Motor neuron (in vitro differentiated cells): ENCODE measurements at regions not wholly inside any gene's neighbourhood (a gene's known extent, or its start where the extent isn't known, plus 50 kb on each side); places are given as distances from the start of the nearest gene placed in this dataset.
A peak's percentile ranks its signal among the peaks of the same experiment; 100 is the strongest.

Experiments used
- ATAC-seq, 8 experiments: fragments of 200-7000 bp; cut with Tn5 transposase; replicated peaks in 6 of 8; 2 replicates each; pipeline ENCODE4 v1.8.0; 2021; ENCODE audit warnings: mild to moderate bottlenecking in 8 of 8, moderate library complexity in 8 of 8
- H3K27ac ChIP-seq, 2 donors: fragments of 250-450 bp; sonication (Bioruptor Pico); 2 replicates each; pipeline ENCODE4 v1.9.0; 2021; ENCODE audit warnings: antibody characterized with exemption in 2 of 2, mild to moderate bottlenecking in 2 of 2, moderate library complexity in 1 of 2
- H3K4me1 ChIP-seq, 2 donors: fragments of 250-450 bp; sonication (Bioruptor Pico); replicated peaks in 1 of 2; 2 replicates each; pipeline ENCODE4 v1.6.1; 2021; ENCODE audit warnings: antibody characterized with exemption in 2 of 2, mild to moderate bottlenecking in 2 of 2, moderate library complexity in 1 of 2
- H3K4me3 ChIP-seq, 5 donors: fragments of 250-450 bp; sonication (Bioruptor Pico); 2 replicates each; pipeline ENCODE4 v1.9.0; 2021; ENCODE audit warnings: antibody characterized with exemption in 5 of 5, mild to moderate bottlenecking in 5 of 5, moderate library complexity in 4 of 5
- WGBS, 10 experiments: fragments of 450-650 bp; shearing (Covaris generic); methylation state at CpG; one replicate each; pipeline ENCODE4 v1.0.0; 2022; 5-methylcytosine and 5-hydroxymethylcytosine counted together
- in situ Hi-C, 9 experiments: fragments of 400-800 bp; cut with MboI; loops; one replicate each; pipeline ENCODE4 v1.15.0; 2021; ENCODE audit warnings: low sequenced_read_pairs in 9 of 9, low pct_unique_long_range_greater_than_20kb in 2 of 9; ENCODE audit not compliant: unreplicated experiment in 9 of 9

DNA sequence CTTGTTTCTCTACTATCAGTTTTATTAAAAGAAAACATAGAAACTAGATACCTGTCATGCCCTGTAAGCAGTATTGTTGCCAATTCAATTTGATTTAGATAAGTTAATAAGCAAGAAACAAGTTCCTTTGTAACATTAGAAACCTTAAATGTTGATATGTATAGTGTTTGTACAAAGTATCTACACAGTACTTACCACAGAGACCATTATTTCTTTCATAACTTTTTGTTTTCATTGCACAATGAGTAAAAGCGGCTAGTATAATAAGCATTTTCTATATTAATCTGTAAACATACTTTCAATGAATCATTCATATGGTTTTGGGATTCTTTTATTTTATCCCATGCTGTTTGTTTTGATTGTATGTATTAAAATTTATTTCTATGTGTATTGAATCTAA is 305.1 kb downstream of the TTC6 start:
- Histone ChIP-seq H3K4me3 (no peak overlapping the region), H3K4me1 (no peaks in the 10 kb centered on the region), H3K27ac (no peak overlapping the region)
- ATAC-seq = no peak
- WGBS, 10 experiments = 55 to 100% (median 91%) methylated on average over 1 of the region's 1 CpG; no CpG with 5 or more reads in 1 of the 10 experiments
- in situ Hi-C loops = loop anchor here in 3 of 9 experiments (25.0 kb wide), 2 partner anchors 712 to 962 kb away; no protein-coding TSS in a partner anchor

DNA sequence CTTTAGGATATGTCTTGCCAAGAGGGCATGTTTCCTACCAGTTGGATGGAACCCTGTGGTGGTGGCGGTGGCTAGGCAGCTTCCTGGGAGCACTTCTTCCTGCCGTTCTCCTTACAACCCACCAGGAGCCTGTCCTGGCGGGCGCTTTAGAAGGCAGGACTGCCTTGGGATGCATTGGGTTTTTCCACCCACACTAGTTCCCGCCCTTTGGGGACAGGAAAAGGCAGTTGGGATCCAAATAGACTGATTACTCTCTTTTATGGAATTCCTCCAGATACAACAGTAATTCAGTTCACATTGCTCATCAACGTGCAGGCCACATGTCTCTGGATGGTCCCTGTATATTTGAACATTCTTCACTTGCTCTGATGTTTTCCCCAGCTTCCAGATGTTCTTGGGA is 305.7 kb upstream of the SSTR1 start:
- in situ Hi-C loops = loop anchor here in 3 of 9 experiments (25.0 kb wide), 2 partner anchors 710 to 960 kb away; no protein-coding TSS in a partner anchor
- WGBS, 10 experiments = 0 to 89% (median 66%) methylated on average over 1 to 5 of the region's 6 CpGs; no CpG with 5 or more reads in 2 of the 10 experiments
- peak in 3 of 8 experiments; percentile 26 to 83 (median 57) for ATAC-seq
- Histone ChIP-seq H3K27ac (no peak overlapping the region), H3K4me3 (no peak overlapping the region), H3K4me1 (no peaks in the 10 kb centered on the region)

DNA sequence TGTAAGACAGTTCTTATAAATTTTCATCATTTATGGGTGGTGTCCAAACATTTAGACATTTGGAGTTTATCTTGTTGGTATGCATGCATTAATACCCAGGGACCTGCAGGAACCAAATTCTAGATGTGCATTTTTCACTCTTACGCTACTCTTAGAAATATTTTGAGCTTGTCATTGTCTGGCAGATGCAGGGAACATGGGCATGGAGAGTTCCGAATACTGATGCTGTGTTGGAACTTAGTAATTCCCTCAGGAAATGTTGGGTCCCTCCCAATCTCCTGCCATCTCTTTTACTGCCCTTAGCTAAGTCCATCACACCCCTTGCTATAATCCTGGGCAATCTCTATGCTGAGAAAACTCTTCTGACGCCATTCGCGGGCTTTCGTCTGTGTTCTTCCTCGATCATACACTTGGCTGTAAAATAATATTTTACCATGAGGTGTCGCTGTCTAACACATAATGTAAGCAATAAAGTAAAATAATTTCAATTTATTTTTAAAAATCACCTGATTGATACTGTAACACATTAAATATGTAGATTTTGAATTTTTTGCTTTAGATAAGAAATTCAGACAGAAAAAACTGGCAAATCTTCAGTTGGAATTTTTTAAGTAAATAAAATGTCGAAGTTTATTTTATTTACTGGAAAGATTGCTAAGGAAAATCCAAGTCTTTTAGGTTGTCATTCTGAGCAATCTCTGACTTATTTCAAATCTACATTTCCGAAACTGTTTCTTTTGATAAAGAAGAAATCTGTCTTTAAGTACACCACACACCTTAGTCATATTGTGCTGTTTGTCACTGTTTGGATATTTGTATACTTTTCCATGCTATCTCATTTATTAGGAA is 304.1 kb upstream of the SSTR1 start:
- in situ Hi-C loops = loop anchor here in 3 of 9 experiments (25.0 kb wide), 2 partner anchors 709 to 959 kb away; no protein-coding TSS in a partner anchor
- no peak overlapping the region for H3K27ac ChIP-seq
- H3K4me1 ChIP-seq = no peaks in the 10 kb centered on the region
- H3K4me3 ChIP-seq = no peak overlapping the region
- peak in 4 of 8 experiments; percentile 19 to 79 (median 61) for ATAC-seq
- WGBS, 10 experiments = 1 to 67% (median 33%) methylated on average over 1 to 9 of the region's 10 CpGs

DNA sequence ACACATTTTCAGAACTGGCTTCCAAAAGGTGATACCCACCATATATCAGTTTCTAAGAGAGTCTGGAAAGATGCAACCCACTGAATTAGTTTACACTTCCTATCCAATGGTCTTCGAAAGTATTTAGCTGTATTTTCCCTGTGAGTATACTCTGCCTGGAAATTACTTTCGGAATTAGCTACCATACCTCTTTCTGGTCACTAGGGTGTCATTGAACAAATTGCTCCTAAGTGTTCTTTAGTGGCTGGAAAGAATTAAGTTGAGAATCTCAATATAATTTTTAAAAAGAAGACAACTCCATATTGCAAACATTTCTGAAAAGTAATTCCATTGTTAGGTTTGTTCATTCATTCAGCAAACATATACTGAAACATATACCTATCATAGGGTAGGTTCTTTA is 283.1 kb upstream of the SSTR1 start:
- ATAC-seq = no peak
- Histone ChIP-seq H3K27ac (no peak overlapping the region), H3K4me1 (no peaks in the 10 kb centered on the region), H3K4me3 (no peak overlapping the region)
- in situ Hi-C loops = loop anchor here in 3 of 9 experiments (25.0 kb wide), 2 partner anchors 688 to 938 kb away; no protein-coding TSS in a partner anchor
- 71 to 100% (median 100%) methylated on average over 1 to 2 of the region's 2 CpGs; no CpG with 5 or more reads in 1 of the 10 experiments for WGBS, 10 experiments

DNA sequence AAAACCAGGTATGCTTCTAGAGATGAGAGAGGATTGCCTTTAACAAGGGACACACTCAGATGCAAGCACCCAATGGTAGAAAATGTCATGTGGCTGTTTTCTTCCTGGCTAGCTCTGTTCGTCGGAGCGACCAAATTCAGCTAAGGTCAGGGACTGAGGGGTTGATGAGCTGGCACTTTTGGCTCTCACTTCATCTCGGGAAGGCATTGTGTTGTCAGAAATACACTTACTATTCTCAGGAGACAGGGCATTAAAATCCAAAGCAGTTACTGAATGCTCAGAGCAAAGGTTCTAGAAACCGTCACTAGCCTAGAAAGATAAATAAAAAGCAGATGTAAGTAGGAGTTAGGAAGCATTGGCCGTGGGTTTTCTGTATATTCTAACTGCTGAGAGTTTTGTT is 275.7 kb upstream of the SSTR1 start:
- WGBS, 10 experiments = 7 to 100% (median 68%) methylated on average over 1 to 6 of the region's 6 CpGs; no CpG with 5 or more reads in 2 of the 10 experiments
- in situ Hi-C loops = no loop called here
- Histone ChIP-seq H3K4me3 (no peak overlapping the region), H3K4me1 (no peaks in the 10 kb centered on the region), H3K27ac (no peak overlapping the region)
- no peak for ATAC-seq

DNA sequence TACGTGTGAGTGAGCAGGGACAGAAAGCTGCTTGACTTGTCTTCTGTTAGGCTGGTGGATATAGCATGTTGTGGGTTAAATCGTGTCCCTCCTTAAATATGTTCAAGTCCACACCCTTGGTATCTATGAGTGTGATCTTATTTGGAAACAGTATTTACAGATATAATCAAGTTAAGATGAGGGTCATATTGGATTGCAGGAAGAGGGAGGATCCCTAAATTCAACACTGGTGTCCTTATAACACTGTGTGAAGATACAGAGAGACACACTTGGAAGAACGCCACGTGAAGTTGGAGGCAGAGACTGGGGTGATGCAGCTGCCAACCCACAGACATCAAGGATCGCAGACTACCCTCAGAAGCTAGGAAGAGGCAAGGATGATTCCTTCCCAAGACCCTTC is 275.2 kb upstream of the SSTR1 start:
- ATAC-seq = peak in 2 of 8 experiments; percentile 18 to 44
- in situ Hi-C loops = no loop called here
- WGBS, 10 experiments = 7 to 100% (median 68%) methylated on average over 1 to 4 of the region's 5 CpGs; no CpG with 5 or more reads in 3 of the 10 experiments
- Histone ChIP-seq H3K4me1 (no peaks in the 10 kb centered on the region), H3K4me3 (no peak overlapping the region), H3K27ac (no peak overlapping the region)

DNA sequence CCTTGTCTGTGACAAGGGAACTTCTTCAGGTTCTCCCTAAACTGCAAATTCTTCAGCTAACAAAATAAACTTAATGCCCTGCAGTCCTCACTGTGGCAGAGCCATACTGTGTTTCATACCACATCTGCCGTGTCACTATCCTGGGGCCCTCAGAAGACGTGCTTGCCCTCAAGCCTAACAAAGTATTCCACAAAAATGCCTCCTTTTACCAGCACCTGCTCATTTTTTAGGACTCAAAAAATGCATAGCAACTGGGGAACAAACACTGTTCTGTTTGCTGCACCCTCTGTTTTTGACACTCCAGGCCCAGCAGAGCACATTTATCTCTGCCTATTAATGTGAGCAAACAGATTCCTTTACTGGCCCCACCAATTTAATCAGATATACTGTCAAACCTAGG is 270.7 kb upstream of the SSTR1 start:
- 0 to 75% (median 48%) methylated on average over 1 to 2 of the region's 2 CpGs; no CpG with 5 or more reads in 6 of the 10 experiments for WGBS, 10 experiments
- Histone ChIP-seq H3K4me1 (no peaks in the 10 kb centered on the region), H3K27ac (no peak overlapping the region), H3K4me3 (no peak overlapping the region)
- in situ Hi-C loops = no loop called here
- ATAC-seq = peak in 1 of 8 experiments; percentile 22

DNA sequence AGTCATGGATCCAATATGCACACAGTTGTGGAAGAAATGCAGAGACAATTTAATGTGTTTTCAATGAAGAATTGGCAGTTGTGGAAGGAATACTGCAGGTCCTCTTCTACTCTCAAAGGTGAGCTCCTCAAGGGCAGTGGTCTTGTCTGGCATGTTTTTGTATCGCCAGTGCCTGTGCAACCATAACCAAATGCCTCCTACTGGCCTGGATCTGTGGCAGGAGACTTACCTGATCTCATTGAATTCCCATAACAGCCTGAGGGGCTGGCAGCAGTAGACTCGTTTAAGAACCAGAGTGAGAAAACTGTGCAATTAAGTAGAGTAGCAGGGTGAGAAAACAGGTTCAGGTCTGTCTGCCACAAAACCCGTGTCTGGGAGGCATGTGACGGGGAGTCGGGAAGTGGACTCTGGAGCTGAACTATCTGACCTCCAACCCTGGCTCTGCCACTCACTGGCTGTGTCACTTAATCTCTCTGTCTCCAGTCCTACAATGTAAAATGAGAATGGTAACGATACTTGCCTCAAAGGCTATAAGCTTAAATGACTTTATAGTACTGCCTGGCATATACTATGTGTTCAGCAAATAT is 268.2 kb upstream of the SSTR1 start:
- in situ Hi-C loops = no loop called here
- no peak overlapping the region for H3K27ac ChIP-seq
- 11 to 100% (median 86%) methylated on average over 1 to 5 of the region's 6 CpGs; no CpG with 5 or more reads in 2 of the 10 experiments for WGBS, 10 experiments
- no peak overlapping the region for H3K4me3 ChIP-seq
- ATAC-seq = no peak
- H3K4me1 ChIP-seq = no peaks in the 10 kb centered on the region

DNA sequence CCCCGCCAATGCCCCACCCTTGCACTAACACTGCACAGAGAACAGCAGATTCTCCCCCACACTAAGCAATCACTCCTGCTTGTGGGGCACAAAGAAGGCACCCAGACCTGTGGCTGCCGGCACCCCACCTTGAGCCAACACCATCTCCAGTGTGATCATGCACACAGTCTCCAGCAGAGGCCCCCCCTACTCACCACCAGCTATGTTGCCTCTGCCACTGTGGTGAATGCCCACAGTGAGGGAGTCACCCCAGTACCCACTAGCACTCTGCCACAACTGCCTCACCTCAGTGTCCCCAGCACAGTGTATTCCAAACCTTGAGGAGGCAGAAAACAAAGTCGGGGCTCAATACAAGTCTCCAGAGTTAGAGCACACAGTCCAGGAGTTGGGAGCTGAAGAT is 261.7 kb upstream of the SSTR1 start:
- no peak for ATAC-seq
- in situ Hi-C loops = no loop called here
- WGBS, 10 experiments = 67 to 100% (median 76%) methylated on average over 1 of the region's 3 CpGs; no CpG with 5 or more reads in 6 of the 10 experiments

DNA sequence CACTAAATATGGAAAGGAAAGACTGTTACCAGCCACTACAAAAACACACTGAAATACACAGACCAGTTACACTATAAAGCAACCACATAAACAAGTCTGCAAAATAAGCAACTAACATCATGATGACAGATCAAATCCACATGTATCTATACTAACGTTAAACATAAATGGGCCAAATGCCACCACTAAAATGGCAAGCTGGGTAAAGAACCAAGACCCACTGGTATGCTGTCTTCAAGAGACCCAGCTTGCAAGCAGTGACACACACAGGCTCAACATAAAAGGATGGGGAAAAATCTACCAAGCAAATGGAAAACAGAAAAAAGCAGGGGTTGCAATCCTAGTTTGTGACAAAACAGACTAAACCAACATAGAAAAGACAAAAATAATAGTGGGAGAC is 260.9 kb upstream of the SSTR1 start:
- no peak overlapping the region for H3K27ac ChIP-seq
- H3K4me3 ChIP-seq = no peak overlapping the region
- in situ Hi-C loops = no loop called here
- ATAC-seq = no peak
- 0 to 100% (median 88%) methylated on average over 1 of the region's 1 CpG; no CpG with 5 or more reads in 3 of the 10 experiments for WGBS, 10 experiments
- no peaks in the 10 kb centered on the region for H3K4me1 ChIP-seq

More for the DNA sequence above, 261.7 kb upstream of the SSTR1 start:
- H3K4me1 ChIP-seq = no peaks in the 10 kb centered on the region
- no peak overlapping the region for H3K4me3 ChIP-seq
- no peak overlapping the region for H3K27ac ChIP-seq

DNA sequence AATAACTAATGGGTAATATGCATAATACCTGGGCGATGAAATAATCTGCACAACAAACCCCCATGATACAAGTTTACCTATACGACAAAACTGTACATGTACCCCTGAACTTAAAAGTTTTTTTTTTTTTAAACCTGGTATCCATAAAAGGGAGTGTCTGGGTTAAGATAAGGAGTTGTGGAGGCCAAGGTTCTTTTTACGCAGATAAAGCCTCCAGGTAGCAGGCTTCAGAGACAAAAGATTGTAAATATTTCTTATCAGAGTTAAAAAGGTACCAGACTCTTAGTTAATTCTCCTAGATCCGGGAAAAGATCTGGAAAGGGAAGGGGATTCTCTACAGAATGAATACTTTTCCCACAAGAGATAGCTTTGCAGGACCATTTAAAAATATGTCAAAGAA is 259.4 kb upstream of the SSTR1 start:
- Histone ChIP-seq H3K4me1 (no peaks in the 10 kb centered on the region), H3K4me3 (no peak overlapping the region), H3K27ac (no peak overlapping the region)
- ATAC-seq = no peak
- in situ Hi-C loops = no loop called here
- WGBS, 10 experiments = 17 to 100% (median 63%) methylated on average over 1 to 4 of the region's 4 CpGs; no CpG with 5 or more reads in 1 of the 10 experiments

DNA sequence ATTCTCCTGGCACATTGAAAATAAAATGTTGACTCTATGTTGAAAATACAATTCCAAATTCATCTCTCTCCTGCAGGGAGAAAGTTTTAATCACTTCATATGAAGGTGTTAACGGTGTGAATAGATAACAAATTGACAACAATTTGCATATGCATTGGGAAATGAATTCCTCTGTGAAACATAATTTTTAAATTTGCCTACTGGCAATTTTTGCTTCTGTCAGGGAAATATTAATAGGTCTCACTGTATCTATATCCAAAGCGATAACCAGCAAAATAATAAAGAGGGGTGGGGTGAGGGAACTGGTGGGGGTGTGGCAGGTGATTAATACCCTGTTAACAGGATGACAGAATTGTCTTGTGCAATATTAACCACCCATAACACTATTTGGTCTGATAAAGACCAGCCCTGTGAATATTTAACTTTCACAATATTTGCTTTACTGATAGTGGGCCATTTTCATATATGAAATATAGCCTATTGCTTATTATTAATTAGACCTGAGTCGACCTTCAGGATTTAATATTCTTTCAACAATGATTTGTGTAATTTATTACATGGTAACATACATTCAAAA is 239.0 kb upstream of the SSTR1 start:
- 0 to 92% (median 78%) methylated on average over 1 to 3 of the region's 3 CpGs for WGBS, 10 experiments
- in situ Hi-C loops = no loop called here
- ATAC-seq = no peak
- Histone ChIP-seq H3K4me1 (peaks cover 0 to 11% of the 10 kb centered on the region in 2 donors), H3K4me3 (no peak overlapping the region), H3K27ac (no peak overlapping the region)

DNA sequence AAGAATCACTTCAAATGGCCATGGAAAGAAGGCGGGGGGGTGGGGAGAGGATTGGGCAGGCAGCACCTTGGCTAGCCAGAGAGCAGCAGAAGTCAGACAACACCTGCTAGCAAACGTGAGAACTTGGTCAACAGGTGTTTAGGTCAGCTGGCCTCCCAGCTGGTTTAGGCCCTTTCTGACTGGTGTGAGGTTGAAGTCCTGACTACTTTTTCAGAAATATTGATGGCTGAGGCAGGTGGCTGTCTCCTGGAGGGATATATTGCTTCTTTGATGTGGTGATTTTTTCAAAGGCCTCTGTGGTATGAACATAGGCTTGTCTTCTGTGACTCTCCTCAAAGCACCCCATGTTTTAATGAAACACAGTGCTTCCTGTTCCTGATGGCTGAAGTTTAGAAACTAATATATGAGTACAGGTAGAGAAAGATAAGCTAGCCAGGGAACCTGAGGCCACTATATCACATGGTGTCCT is 238.2 kb upstream of the SSTR1 start:
- no peak for ATAC-seq
- H3K4me1 ChIP-seq = peaks cover 0 to 11% of the 10 kb centered on the region in 2 donors
- no peak overlapping the region for H3K4me3 ChIP-seq
- WGBS, 10 experiments = 17 to 100% (median 63%) methylated on average over 1 to 2 of the region's 2 CpGs; no CpG with 5 or more reads in 3 of the 10 experiments
- H3K27ac ChIP-seq = no peak overlapping the region
- in situ Hi-C loops = no loop called here
